ENCODE measurements at regions not wholly inside any gene's neighbourhood (a gene's known extent, or its start where the extent isn't known, plus 50 kb on each side); places are given as distances from the start of the nearest gene placed in this dataset.
"Not testable (repeated sequence)": the region's sequence is repeated elsewhere in the genome, so short reads cannot be mapped to it uniquely, and the experiment has no call there.

DNA sequence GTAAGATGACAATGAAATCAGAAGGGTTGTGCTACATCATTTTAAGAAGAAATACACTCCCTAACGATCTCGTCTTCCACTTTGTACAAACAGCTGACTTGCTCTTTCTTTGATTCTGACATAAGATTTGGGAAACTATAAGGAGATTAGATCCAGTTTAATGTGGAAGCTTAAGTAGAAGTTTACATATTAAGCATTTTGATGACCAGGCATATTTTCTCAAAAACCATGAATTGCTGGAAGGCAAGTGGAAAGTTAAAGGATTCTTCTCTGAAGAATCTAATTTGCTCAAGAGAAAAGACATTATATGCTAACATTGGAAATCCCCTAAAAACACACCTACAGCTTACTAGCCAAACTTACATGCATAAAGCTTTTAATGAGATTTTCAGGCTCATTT lies 531.9 kb upstream of the PTPRD start:
- DNase-seq (ENCODE audit: low read depth): no peak

GRCh38 chr9:11148189-11148588 lies 535.4 kb upstream of the PTPRD start:
- DNase-seq (ENCODE audit: low read depth): no peak

DNA sequence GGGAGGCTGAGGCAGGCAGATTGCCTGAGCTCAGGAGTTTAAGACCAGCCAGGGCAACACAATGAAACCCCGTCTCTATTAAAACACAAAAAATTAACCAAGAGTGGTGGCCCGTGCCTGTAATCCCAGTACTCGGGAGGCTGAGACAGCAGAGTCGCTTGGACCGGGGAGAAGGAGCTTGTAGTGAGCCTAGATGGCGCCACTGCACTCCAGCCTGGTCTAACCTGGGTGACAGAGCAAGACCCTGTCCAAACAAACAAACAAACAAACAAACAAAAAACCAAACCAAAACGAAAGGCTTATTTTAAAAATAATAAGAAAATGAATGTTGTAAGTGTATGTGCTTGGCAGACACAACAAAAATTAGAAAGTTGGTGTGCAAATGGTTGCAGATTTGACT lies 536.3 kb upstream of the PTPRD start:
- no peak for DNase-seq (ENCODE audit: low read depth)

DNA sequence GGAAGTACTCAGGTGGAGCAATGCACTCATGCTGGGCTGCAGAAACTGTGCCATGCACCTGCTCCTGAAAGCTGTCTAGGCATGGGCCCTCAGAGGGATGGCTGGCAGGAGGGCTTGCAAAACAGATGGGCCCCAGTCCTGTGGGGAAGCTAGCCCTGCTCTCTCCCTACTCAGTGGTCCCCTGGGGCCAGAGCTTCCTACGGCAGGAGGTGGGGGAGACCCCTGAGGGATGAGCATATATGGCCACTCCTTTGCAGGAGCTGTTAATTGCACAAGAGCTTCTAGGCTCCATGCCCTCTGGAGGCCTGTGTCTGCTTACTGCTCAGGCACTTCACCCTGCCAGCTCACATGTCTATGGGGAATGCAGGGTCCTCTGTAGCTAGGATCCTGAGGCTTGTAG lies 545.3 kb upstream of the PTPRD start:
- no peak for DNase-seq (ENCODE audit: low read depth)

DNA sequence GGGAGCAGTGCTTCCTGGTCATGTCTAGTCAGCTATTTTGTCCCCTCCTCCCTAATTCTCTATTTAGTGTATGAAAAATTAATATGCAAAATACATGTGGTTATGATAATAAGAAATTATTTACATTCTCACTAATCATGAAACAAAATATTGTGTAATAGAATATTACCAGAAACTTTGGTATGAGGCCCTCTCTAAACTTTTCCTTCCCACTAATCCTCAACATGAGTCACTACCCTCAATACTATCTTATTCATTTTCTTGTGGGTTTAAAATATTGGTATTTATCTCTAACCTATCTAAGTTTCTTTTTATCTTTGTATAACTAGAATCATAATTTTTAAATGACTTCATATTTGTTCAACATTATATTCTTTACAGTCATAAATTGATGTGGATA lies 545.9 kb upstream of the PTPRD start:
- DNase-seq (ENCODE audit: low read depth): no peak

GRCh38 chr9:11159318-11159862 lies 546.6 kb upstream of the PTPRD start:
- DNase-seq (ENCODE audit: low read depth): peak; percentile 24

DNA sequence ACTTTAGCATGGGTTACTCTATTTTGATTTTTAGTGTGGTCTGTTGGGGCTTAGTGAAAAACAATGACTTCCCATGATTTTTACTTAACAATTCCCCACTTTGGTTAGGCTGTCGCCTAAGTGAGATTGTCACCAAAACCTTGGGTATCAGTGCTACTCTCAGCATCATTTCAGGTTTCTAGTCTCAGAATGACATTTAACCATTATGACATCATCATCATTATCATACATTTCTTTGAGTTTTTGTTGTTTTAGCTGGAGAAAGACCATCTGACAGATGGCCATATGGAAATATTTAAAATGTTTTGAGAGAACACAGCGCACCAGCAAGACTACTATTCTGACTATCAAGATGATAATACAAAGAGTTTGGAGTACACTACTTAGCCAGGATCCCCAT lies 551.0 kb upstream of the PTPRD start:
- DNase-seq (ENCODE audit: low read depth): no peak

GRCh38 chr9:11182001-11182400 lies 569.2 kb upstream of the PTPRD start:
- DNase-seq (ENCODE audit: low read depth): no peak

GRCh38 chr9:11190719-11191118 lies 577.9 kb upstream of the PTPRD start:
- no peak for DNase-seq (ENCODE audit: low read depth)

DNA sequence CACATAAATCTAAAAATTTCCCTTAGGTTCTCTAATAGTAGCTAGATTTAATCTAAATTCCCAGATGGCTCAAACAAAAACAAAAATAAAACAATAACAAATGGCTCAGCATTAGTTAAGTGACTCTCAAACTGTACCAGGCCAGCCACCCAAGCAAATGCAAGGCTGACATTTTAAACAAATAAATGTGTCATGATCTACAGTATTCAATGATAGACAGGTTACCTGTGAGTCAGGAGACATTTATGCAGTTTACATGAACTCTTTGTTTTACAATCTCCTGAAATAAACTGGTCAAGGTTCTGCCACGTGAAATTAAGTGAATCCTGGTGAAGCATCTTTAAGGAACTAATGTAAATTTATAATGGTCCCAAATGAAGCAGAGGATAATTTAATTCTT lies 580.2 kb upstream of the PTPRD start:
- DNase-seq (ENCODE audit: low read depth): no peak

DNA sequence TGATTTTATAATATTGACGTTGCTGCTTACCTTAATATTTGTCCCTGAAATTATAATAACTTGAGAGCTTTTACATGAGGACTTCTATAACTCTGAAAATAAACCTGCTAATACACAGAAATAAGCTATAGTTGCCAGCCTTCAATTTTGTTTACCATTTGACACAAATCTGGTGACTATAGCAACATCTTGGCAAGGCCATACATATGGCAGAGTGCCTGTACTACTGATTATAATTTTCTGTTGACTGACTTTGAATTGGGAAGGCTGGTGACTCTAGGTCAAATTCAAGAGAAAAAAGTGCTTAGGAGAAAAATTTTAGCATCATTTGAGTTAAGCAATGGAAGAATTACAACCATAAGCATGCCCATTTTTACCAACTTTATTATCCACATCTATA lies 581.4 kb upstream of the PTPRD start:
- no peak for DNase-seq (ENCODE audit: low read depth)

DNA sequence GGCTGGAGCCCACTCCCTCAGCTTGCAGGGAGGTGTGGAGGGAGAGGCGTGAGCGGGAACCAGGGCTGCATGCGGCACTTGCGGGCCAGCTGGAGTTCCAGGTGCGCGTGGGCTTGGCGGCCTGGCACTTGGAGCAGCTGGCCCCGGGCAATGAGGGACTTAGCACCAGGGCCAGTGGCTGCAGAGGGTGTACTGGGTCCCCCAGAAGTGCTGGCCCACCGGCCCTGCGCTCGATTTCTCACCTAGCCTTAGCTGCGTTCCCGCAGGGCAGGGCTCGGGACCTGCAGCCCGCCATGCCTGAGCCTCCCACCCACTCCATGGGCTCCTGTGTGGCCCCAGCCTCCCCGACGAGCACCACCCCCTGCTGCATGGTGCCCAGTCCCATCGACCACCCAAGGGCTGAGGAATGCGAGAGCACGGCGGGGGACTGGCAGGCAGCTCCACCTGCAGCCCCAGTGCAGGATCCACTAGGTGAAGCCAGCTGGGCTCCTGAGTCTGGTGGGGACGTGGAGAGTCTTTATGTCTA lies 584.1 kb upstream of the PTPRD start:
- DNase-seq (ENCODE audit: low read depth): not testable (repeated sequence)

DNA sequence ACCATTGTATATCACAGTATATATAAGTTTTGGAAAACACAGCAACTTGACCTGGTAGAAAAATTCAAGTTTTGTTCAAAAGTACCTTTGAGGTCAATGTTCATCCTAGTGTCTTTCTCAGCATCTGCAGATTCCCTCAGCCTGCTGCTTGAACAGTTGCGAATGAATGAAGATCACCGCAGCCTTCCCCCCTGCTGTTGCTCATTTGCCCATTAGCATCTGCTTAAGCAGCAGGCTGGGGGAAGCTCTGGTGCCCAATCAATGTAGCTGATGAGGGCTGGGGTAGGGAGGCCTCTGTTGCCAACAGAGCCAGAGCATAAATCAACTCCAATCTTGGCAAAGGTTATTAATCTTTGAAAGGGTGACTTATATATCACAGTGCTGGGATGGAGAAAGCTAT lies 586.5 kb upstream of the PTPRD start:
- DNase-seq (ENCODE audit: low read depth): no peak

DNA sequence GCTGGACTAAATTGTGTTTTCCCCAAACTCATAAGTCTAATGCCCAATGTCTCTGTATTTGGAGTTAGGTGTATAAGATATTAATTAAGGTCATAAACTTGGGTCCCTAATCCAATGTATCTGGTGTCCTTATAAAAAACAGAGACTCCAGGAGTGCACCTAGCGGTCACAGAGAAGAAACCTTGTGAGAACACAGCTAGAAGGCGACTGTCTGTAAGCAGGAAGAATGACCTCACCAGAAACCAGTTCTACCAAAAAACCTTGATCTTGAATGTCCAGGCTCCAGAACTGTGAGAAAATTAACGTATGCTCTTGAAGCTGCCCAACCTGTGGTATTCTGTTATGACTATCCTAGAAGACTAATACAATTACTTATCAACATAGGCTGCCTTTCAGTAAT lies 591.7 kb upstream of the PTPRD start:
- no peak for DNase-seq (ENCODE audit: low read depth)

- no peak for DNase-seq (ENCODE audit: low read depth)
These were observed 594.1 kb upstream of the PTPRD start for GRCh38 chr9:11206925-11207324.

DNA sequence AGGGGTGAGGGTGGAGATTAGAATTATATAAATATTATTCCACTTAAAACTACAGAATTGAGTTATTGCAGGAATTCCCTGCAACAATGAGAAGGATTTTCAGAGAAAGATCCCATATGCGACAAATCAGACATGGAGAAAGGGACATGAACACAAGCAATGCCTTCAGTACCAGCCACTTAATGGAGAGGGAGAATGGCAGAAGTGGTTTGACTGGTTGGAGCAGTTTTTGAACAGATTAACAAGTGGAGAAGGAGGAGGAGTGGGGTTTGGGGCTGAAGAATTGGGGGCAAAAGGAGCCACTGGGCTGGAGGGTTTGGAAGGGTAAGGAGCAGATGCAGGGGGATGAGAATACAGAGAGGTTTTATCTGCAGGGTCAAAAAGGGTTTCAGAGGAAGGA lies 620.9 kb upstream of the PTPRD start:
- DNase-seq (ENCODE audit: low read depth): no peak

DNA sequence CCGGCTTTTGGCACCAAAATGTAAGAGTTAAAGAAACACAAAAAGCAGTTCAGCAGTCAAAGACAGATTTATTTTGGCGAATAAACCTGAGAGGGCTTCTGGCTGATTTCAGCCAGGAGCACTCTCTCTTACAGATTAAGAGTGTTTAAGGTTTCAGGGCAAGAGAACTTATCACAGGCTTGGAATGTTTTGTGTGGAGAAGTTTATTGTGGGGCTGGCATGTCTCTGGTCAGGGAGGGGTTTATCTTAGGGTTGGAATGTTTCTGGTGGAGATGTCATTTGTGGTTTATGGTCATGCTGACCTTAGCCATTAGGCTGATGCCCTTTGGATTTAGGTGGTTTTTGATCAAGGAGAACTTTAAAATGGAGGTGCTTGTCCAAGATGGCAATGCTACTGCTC lies 622.3 kb upstream of the PTPRD start:
- no peak for DNase-seq (ENCODE audit: low read depth)

DNA sequence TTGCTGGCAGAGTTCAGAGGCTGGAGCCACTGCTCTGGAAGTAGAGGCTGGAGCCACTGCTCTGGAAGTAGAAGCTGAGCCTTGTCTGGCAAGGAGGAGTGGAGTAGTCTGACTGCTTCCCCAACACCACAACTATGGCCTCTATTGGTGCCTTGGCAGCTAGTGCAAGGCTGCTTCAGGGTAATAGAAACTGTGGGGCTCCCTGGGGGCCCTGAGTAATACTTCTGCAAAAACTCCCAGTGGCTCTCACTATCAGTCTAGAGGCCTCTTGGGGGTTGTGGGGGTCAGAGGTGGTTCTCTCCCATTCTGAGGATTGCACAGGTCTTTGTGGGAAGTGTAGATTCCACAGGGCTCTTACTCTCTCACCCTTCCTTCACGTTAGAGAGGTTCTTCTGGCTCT lies 629.0 kb upstream of the PTPRD start:
- DNase-seq (ENCODE audit: low read depth): no peak

GRCh38 chr9:11257992-11258391 lies 645.2 kb upstream of the PTPRD start:
- DNase-seq (ENCODE audit: low read depth): no peak

- DNase-seq (ENCODE audit: low read depth): no peak
These were observed 656.2 kb upstream of the PTPRD start for GRCh38 chr9:11269036-11269435.

- no peak for DNase-seq (ENCODE audit: low read depth)
These were observed 662.4 kb upstream of the PTPRD start for GRCh38 chr9:11275158-11275695.

- no peak for DNase-seq (ENCODE audit: low read depth)
These were observed 700.2 kb upstream of the PTPRD start for GRCh38 chr9:11312966-11313365.

GRCh38 chr9:11318946-11319345 lies 706.1 kb upstream of the PTPRD start:
- DNase-seq (ENCODE audit: low read depth): no peak

DNA sequence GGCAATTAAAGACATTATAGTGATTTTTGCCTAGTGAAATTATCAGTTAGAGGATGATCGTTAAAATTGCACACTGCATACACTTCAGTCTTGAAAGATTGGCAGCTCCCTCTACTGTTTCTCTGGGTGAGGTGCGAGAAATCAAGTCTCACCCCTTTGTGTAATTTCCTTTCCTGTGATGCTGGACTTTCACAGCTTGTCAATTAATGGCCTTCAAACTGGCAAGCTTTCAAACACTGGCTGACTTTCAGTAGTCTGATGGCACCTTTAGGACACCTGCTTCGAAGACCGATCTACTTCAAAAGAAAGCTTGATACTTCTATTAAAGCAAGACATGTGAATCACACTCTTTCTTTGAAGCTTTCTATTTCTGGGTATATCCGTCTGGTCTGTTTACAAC lies 706.7 kb upstream of the PTPRD start:
- DNase-seq (ENCODE audit: low read depth): peak; percentile 14

DNA sequence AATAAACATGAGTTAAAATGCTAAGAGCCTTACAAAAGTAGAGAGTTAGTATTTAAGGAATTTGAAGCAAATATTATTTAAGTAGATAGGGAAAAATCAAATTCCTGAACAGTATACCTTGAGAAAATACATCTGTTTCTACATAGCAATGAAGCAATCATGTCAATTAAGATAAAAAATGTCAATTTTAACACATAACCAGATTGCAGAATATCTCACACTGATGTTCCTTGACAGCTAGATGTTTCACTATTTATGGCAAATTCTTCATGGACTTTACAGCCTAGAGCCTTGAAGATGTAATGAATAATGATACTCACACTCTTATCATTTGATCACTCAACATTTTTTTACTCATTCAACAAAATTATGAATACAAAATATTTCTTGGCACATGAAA lies 708.2 kb upstream of the PTPRD start:
- no peak for DNase-seq (ENCODE audit: low read depth)

Measured in HS-5 (cell line).